ENCODE measurements at regions not wholly inside any gene's neighbourhood (a gene's known extent, or its start where the extent isn't known, plus 50 kb on each side); places are given as distances from the start of the nearest gene placed in this dataset.

DNA sequence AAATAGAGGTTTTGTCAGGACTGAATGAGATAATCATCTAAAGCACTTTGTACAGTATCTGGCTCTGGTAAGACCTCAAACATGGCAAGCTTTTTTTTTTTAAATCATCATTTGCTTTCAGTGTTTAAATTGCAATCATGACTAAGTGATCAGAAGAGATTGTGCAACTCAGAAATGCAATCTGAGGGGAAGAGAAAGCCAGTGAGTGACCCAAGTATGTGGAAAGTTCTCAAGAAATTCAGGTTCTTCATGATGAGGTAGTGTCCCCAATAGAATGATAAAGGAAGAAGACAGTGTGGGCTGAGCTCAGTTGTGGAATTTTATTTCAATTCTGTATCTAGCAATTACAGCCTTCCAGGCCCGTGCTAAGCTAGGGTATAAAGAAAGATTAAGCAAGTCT lies 132.2 kb upstream of the TBC1D5 start:
- Histone ChIP-seq H3K9me2 (no peaks in the 10 kb centered on the region), H3K4me1 (ENCODE audit: control insufficient read depth in 1 of 2, insufficient read depth in 2 of 2, low read depth in 1 of 2, low read length in 1 of 2) (no peaks in the 10 kb centered on the region), H3K4me3 (ENCODE audit: low read depth in 2 of 2, low read length in 1 of 2) (no peak overlapping the region), H3K4me2 (no peak overlapping the region), H3K27ac (ENCODE audit: low read depth in 2 of 2, low read length in 1 of 2) (no peak overlapping the region), H3K79me2 (ENCODE audit: insufficient read depth) (no peaks in the 10 kb centered on the region), H3K9me3 (no peaks in the 10 kb centered on the region), H3F3A (replicated peaks; ENCODE audit: insufficient read depth) (no peaks in the 10 kb centered on the region), H3K9ac (no peak overlapping the region), H4K20me1 (ENCODE audit: insufficient read depth) (no peaks in the 10 kb centered on the region), H3K36me3 (replicated peaks in 1 of 2; ENCODE audit: control insufficient read depth in 1 of 2, insufficient read depth in 2 of 2, low read length in 1 of 2) (no peaks in the 10 kb centered on the region), H2AFZ (ENCODE audit: low read depth) (no peak overlapping the region), H3K27me3 (ENCODE audit: insufficient read depth) (no peaks in the 10 kb centered on the region)
- POLR2A ChIA-PET = no interaction called here
- no peak for DNase-seq
- WGBS (ENCODE audit: low lambda C conversion rate) = 39% methylated on average over 1 of the region's 1 CpG
- CTCF ChIA-PET = no interaction called here
- TF ChIP-seq TCF12 (IDR thresholded peaks at IDR 0.05) (no peak), RXRA (IDR thresholded peaks at IDR 0.05; ENCODE audit: borderline replicate concordance, low read depth) (no peak), SMC3 (IDR thresholded peaks at IDR 0.05; ENCODE audit: low read depth, low read length) (no peak), POLR2AphosphoS5 (IDR thresholded peaks at IDR 0.05; ENCODE audit: low read depth, low read length) (no peak), TEAD4 (IDR thresholded peaks at IDR 0.05; ENCODE audit: borderline replicate concordance, insufficient read depth) (no peak), MXI1 (IDR thresholded peaks at IDR 0.05; ENCODE audit: low read depth, low read length) (no peak), RCOR1 (IDR thresholded peaks at IDR 0.05; ENCODE audit: low read length) (no peak), GABPA (IDR thresholded peaks at IDR 0.05; ENCODE audit: low read depth) (no peak), FOSL2 (IDR thresholded peaks at IDR 0.05; ENCODE audit: borderline replicate concordance, low read depth) (no peak), GATA2 (CRISPR knock-in tag; IDR thresholded peaks at IDR 0.05) (no peak), REST (IDR thresholded peaks at IDR 0.05; ENCODE audit: low read depth, low read length) (no peak), FOXJ3 (CRISPR knock-in tag; IDR thresholded peaks at IDR 0.05) (no peak), YY1 (IDR thresholded peaks at IDR 0.05; ENCODE audit: low read depth) (no peak)
- TF ChIP-seq, protein P1, sequence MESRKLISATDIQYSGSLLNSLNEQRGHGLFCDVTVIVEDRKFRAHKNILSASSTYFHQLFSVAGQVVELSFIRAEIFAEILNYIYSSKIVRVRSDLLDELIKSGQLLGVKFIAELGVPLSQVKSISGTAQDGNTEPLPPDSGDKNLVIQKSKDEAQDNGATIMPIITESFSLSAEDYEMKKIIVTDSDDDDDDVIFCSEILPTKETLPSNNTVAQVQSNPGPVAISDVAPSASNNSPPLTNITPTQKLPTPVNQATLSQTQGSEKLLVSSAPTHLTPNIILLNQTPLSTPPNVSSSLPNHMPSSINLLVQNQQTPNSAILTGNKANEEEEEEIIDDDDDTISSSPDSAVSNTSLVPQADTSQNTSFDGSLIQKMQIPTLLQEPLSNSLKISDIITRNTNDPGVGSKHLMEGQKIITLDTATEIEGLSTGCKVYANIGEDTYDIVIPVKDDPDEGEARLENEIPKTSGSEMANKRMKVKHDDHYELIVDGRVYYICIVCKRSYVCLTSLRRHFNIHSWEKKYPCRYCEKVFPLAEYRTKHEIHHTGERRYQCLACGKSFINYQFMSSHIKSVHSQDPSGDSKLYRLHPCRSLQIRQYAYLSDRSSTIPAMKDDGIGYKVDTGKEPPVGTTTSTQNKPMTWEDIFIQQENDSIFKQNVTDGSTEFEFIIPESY (IDR thresholded peaks at IDR 0.05; ENCODE audit: borderline replicate concordance, low read depth) = no peak
- TF ChIP-seq, protein P2, sequence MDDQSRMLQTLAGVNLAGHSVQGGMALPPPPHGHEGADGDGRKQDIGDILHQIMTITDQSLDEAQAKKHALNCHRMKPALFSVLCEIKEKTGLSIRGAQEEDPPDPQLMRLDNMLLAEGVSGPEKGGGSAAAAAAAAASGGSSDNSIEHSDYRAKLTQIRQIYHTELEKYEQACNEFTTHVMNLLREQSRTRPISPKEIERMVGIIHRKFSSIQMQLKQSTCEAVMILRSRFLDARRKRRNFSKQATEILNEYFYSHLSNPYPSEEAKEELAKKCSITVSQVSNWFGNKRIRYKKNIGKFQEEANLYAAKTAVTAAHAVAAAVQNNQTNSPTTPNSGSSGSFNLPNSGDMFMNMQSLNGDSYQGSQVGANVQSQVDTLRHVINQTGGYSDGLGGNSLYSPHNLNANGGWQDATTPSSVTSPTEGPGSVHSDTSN (IDR thresholded peaks at IDR 0.05) = no peak
- TF ChIP-seq, protein P3, sequence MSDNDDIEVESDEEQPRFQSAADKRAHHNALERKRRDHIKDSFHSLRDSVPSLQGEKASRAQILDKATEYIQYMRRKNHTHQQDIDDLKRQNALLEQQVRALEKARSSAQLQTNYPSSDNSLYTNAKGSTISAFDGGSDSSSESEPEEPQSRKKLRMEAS (IDR thresholded peaks at IDR 0.05; ENCODE audit: low read depth) = no peak
- TF ChIP-seq, protein P4, sequence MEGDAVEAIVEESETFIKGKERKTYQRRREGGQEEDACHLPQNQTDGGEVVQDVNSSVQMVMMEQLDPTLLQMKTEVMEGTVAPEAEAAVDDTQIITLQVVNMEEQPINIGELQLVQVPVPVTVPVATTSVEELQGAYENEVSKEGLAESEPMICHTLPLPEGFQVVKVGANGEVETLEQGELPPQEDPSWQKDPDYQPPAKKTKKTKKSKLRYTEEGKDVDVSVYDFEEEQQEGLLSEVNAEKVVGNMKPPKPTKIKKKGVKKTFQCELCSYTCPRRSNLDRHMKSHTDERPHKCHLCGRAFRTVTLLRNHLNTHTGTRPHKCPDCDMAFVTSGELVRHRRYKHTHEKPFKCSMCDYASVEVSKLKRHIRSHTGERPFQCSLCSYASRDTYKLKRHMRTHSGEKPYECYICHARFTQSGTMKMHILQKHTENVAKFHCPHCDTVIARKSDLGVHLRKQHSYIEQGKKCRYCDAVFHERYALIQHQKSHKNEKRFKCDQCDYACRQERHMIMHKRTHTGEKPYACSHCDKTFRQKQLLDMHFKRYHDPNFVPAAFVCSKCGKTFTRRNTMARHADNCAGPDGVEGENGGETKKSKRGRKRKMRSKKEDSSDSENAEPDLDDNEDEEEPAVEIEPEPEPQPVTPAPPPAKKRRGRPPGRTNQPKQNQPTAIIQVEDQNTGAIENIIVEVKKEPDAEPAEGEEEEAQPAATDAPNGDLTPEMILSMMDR (IDR thresholded peaks at IDR 0.05) = no peak

Data from SK-N-SH (cell line).